Mesendoderm (in vitro differentiated cells): ENCODE measurements at regions not wholly inside any gene's neighbourhood (a gene's known extent, or its start where the extent isn't known, plus 50 kb on each side); places are given as distances from the start of the nearest gene placed in this dataset.

ENCODE experiments used
- DNase-seq: peaks from one replicate; pipeline ENCODE4 v3.0.0; 2013
- H2AK5ac ChIP-seq: 2 replicates; pipeline ENCODE4 v1.6.1; 2013; ENCODE audit warnings: low read length, inconsistent platforms
- H2BK120ac ChIP-seq: 2 replicates; pipeline ENCODE4 v1.6.1; 2013; ENCODE audit warnings: low read depth, mild to moderate bottlenecking, low read length, moderate library complexity, mixed read lengths
- H2BK15ac ChIP-seq: replicated peaks from 2 replicates; pipeline ENCODE4 v1.6.1; 2013; ENCODE audit warnings: low read depth, mild to moderate bottlenecking, moderate library complexity
- H2BK5ac ChIP-seq: 2 replicates; pipeline ENCODE4 v1.6.1; 2013; ENCODE audit warnings: low read length, inconsistent platforms
- H3K18ac ChIP-seq: 2 replicates; pipeline ENCODE4 v1.6.1; 2013; ENCODE audit warnings: mild to moderate bottlenecking, low read length, mixed read lengths
- H3K23ac ChIP-seq: one replicate; pipeline ENCODE4 v1.6.1; 2013; ENCODE audit warnings: low read length
- H3K27ac ChIP-seq: 2 replicates; pipeline ENCODE4 v1.5.1; 2013; ENCODE audit warnings: low read depth, mild to moderate bottlenecking, inconsistent platforms, low read length, moderate library complexity
- H3K27me3 ChIP-seq: 2 replicates; pipeline ENCODE4 v1.6.1; 2013; ENCODE audit warnings: low read length, control low read depth, mild to moderate bottlenecking, inconsistent platforms; ENCODE audit not compliant: insufficient read depth, poor library complexity
- H3K36me3 ChIP-seq: 2 replicates; pipeline ENCODE4 v1.6.1; 2013; ENCODE audit warnings: low read length, inconsistent platforms; ENCODE audit not compliant: control insufficient read depth, insufficient read depth
- H3K4ac ChIP-seq: one replicate; pipeline ENCODE4 v1.6.1; 2013; ENCODE audit warnings: low read depth, mild to moderate bottlenecking, low read length, moderate library complexity
- H3K4me1 ChIP-seq: 2 replicates; pipeline ENCODE4 v1.6.1; 2013; ENCODE audit warnings: low read depth, low read length, inconsistent platforms; ENCODE audit not compliant: control insufficient read depth
- H3K4me2 ChIP-seq: 2 replicates; pipeline ENCODE4 v1.6.1; 2013; ENCODE audit warnings: low read length
- H3K4me3 ChIP-seq: 2 replicates; pipeline ENCODE4 v1.5.1; 2013; ENCODE audit warnings: mild to moderate bottlenecking, low read length
- H3K56ac ChIP-seq: one replicate; pipeline ENCODE4 v1.6.1; 2013; ENCODE audit warnings: low read length
- H3K79me1 ChIP-seq: 2 replicates; pipeline ENCODE4 v1.6.1; 2013; ENCODE audit warnings: low read length, inconsistent platforms
- H3K79me2 ChIP-seq: 2 replicates; pipeline ENCODE4 v1.6.1; 2013; ENCODE audit warnings: mild to moderate bottlenecking, low read length; ENCODE audit not compliant: control insufficient read depth, insufficient read depth
- H3K9ac ChIP-seq: 2 replicates; pipeline ENCODE4 v1.6.1; 2013; ENCODE audit warnings: low read length, inconsistent platforms
- H4K5ac ChIP-seq: one replicate; pipeline ENCODE4 v1.6.1; 2013; ENCODE audit warnings: low read length
- H4K8ac ChIP-seq: one replicate; pipeline ENCODE4 v1.6.1; 2013; ENCODE audit warnings: low read depth, mild to moderate bottlenecking, control low read depth, low read length, moderate library complexity
- WGBS: extraction: QIAGEN DNeasy Blood & Tissue Kit; methylation state at CpG from one replicate; pipeline ENCODE4 v1.1.7; 2013; ENCODE audit warnings: low lambda C conversion rate, missing lambda C conversion rate; ENCODE audit not compliant: insufficient coverage; ENCODE audit errors: extremely low coverage; 5-methylcytosine and 5-hydroxymethylcytosine counted together

DNA sequence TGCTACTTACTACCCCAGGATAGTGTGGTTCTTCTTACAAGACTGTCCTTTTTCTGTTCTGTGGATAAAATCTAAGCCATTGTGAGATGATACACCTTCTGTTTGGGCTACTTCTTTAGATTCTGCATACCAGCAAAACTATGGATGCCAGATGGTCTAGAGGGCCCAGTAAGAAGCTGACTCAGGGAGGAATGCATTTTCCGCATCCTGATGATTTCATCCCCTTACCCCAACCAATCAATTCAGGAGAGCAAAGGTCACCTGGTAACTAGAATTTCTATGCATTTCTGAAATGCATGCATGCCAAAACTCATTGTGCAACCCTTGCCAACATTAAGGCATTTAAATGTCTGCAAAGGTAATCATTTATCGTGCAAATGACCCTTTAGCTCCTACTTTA, 285.7 kb upstream of the ZP4 start:
- Histone ChIP-seq H3K36me3 (no peaks in the 10 kb centered on the region), H3K4ac (no peak overlapping the region), H3K18ac (no peak overlapping the region), H3K4me2 (no peak overlapping the region), H3K4me1 (no peaks in the 10 kb centered on the region), H4K8ac (no peak overlapping the region), H3K23ac (no peak overlapping the region), H3K56ac (no peak overlapping the region), H2BK15ac (no peak overlapping the region), H4K5ac (no peak overlapping the region), H3K79me2 (no peaks in the 10 kb centered on the region), H3K79me1 (no peaks in the 10 kb centered on the region), H3K4me3 (no peak overlapping the region), H2BK5ac (no peak overlapping the region), H3K27me3 (no peaks in the 10 kb centered on the region), H2BK120ac (no peak overlapping the region), H2AK5ac (no peak overlapping the region), H3K27ac (no peak overlapping the region), H3K9ac (no peak overlapping the region)
- DNase-seq, result peak; percentile 46
- WGBS, result no CpG with 5 or more reads among the region's 2 CpGs

DNA sequence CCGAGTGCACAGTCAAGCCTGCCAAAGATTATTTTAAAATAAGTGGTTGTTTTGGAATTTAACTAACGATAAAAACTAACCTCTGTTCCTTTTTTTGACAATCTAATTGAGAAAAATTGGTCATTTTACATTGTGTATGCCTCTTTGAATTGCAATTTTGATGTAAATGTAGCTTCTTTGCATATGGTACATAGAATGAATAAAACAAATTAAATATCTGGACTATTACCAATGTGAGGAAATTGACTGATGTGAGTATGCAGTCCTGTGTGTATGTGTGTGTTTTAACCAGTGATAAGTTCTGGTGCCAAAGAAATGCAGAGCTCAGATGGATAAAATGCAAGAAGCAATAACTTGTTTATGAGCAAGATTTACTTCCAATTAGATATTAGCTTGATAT, 281.3 kb upstream of the ZP4 start:
- H3K4me1 ChIP-seq, result no peaks in the 10 kb centered on the region
- H3K23ac ChIP-seq, result no peak overlapping the region
- H3K27me3 ChIP-seq, result no peaks in the 10 kb centered on the region
- H2AK5ac ChIP-seq, result no peak overlapping the region
- H3K4me2 ChIP-seq, result no peak overlapping the region
- no peaks in the 10 kb centered on the region for H3K79me1 ChIP-seq
- H4K8ac ChIP-seq, result no peak overlapping the region
- no peak overlapping the region for H4K5ac ChIP-seq
- no peaks in the 10 kb centered on the region for H3K36me3 ChIP-seq
- DNase-seq, result no peak
- no peak overlapping the region for H3K4me3 ChIP-seq
- no peak overlapping the region for H3K9ac ChIP-seq
- no peak overlapping the region for H3K4ac ChIP-seq
- no peak overlapping the region for H2BK15ac ChIP-seq
- no peak overlapping the region for H3K18ac ChIP-seq
- H3K79me2 ChIP-seq, result no peaks in the 10 kb centered on the region
- no peak overlapping the region for H3K56ac ChIP-seq
- no peak overlapping the region for H3K27ac ChIP-seq
- H2BK120ac ChIP-seq, result no peak overlapping the region
- WGBS, result no CpG with 5 or more reads among the region's 2 CpGs
- no peak overlapping the region for H2BK5ac ChIP-seq

DNA sequence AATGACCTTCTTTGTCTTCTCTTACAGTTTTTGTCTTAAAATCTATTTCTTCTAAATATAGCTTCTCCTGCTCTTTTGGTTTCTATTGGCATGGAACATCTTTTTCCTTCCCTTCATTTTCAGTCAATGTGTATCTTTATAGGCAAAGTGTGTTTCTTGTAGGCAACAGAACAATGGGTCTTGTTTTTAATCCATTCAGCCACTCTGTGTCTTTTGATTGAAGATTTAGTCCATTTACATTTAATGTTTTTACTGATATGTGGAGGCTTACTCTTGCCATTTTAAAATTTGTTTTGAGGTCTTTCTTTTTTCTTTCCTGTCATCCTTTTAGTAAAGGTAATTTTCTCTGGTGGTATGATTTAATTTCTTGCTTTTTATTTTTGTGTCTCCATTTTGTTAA, 271.2 kb upstream of the ZP4 start:
- Histone ChIP-seq H2BK15ac (no peak overlapping the region), H3K4ac (no peak overlapping the region), H3K27ac (no peak overlapping the region), H3K4me1 (no peaks in the 10 kb centered on the region), H3K79me1 (no peaks in the 10 kb centered on the region), H3K27me3 (no peaks in the 10 kb centered on the region), H3K18ac (no peak overlapping the region), H3K9ac (no peak overlapping the region), H2BK120ac (no peak overlapping the region), H2BK5ac (no peak overlapping the region), H4K5ac (no peak overlapping the region), H3K4me3 (no peak overlapping the region), H3K79me2 (no peaks in the 10 kb centered on the region), H3K56ac (no peak overlapping the region), H3K36me3 (no peaks in the 10 kb centered on the region), H3K4me2 (no peak overlapping the region), H4K8ac (no peak overlapping the region), H3K23ac (no peak overlapping the region), H2AK5ac (no peak overlapping the region)
- DNase-seq, result no peak

DNA sequence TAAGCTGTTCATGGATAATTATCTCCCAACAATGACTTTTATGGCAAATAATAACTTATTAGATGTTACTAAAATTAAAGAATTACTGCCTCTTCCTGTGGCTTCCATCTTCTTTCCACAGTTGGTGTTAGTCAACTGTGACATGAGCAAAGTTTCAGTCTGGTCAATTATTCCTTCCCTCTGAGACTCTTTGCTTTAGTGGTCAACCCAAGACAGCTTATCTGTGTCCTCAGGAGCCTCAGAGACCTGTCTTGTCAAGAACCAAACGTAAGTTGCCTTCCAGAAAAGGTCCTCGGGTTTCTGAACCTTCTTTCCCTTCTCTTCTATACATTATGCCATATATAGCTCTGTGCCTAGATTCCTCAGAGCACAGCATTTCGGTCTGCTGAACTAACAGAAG, 263.2 kb upstream of the ZP4 start:
- H3K4me1 ChIP-seq, result no peaks in the 10 kb centered on the region
- no peaks in the 10 kb centered on the region for H3K79me1 ChIP-seq
- H3K23ac ChIP-seq, result no peak overlapping the region
- no peak overlapping the region for H4K8ac ChIP-seq
- no peak overlapping the region for H3K4me2 ChIP-seq
- no peak overlapping the region for H4K5ac ChIP-seq
- no peaks in the 10 kb centered on the region for H3K27me3 ChIP-seq
- no peak overlapping the region for H3K4ac ChIP-seq
- H2BK120ac ChIP-seq, result no peak overlapping the region
- no peak overlapping the region for H2BK15ac ChIP-seq
- H3K18ac ChIP-seq, result no peak overlapping the region
- H3K27ac ChIP-seq, result no peak overlapping the region
- no peak overlapping the region for H3K56ac ChIP-seq
- no CpG with 5 or more reads among the region's 3 CpGs for WGBS
- no peak for DNase-seq
- no peaks in the 10 kb centered on the region for H3K79me2 ChIP-seq
- no peaks in the 10 kb centered on the region for H3K36me3 ChIP-seq
- H3K9ac ChIP-seq, result no peak overlapping the region
- no peak overlapping the region for H2AK5ac ChIP-seq
- no peak overlapping the region for H2BK5ac ChIP-seq
- no peak overlapping the region for H3K4me3 ChIP-seq

DNA sequence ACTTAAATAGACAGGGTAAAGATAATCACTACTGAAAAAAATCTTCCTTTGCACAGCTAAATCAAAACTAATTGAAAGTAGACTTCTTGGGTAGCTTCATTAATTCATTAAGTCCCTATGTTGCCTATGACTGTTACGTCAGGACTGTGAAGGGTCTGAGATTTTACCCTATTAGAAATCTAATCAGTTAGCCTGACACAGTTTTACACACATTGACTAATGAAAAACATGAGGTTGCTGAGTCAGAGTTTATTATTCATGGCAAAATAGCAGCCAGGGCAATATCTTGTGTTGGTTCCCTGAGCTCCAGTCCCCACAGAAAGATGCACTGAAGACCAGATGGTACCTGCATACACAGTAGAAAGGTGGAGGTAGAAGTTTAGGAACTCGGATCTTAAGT, 262.5 kb upstream of the ZP4 start:
- no peak overlapping the region for H2AK5ac ChIP-seq
- H3K79me1 ChIP-seq, result no peaks in the 10 kb centered on the region
- H2BK120ac ChIP-seq, result no peak overlapping the region
- no peaks in the 10 kb centered on the region for H3K27me3 ChIP-seq
- DNase-seq, result no peak
- no peak overlapping the region for H3K4me2 ChIP-seq
- no peak overlapping the region for H3K56ac ChIP-seq
- no peak overlapping the region for H3K4me3 ChIP-seq
- no peak overlapping the region for H3K23ac ChIP-seq
- H2BK5ac ChIP-seq, result no peak overlapping the region
- no peak overlapping the region for H3K9ac ChIP-seq
- H4K8ac ChIP-seq, result no peak overlapping the region
- H3K79me2 ChIP-seq, result no peaks in the 10 kb centered on the region
- H4K5ac ChIP-seq, result no peak overlapping the region
- H3K4ac ChIP-seq, result no peak overlapping the region
- WGBS, result no CpG with 5 or more reads among the region's 2 CpGs
- no peak overlapping the region for H3K18ac ChIP-seq
- H3K27ac ChIP-seq, result no peak overlapping the region
- no peaks in the 10 kb centered on the region for H3K4me1 ChIP-seq
- H2BK15ac ChIP-seq, result no peak overlapping the region
- H3K36me3 ChIP-seq, result no peaks in the 10 kb centered on the region

DNA sequence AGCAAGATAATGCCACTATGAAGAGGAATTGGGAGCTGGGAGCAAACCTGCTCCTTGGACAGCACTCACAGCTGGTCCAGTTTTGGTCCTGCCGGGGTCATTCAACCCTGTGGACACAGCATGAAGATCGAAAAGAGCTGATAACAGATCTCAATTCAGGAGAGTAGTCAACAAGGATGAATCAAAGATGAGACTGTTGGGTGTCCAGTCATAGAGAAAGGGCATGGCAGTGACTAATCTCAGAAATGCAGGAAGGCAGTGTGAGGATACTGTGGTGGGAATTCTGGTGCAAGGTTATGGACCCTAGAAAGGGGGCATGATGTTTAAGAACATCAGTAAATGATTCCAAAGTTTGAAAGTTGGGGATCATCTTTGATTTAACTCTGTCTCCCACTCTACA, 261.4 kb upstream of the ZP4 start:
- H3K23ac ChIP-seq, result no peak overlapping the region
- H3K56ac ChIP-seq, result no peak overlapping the region
- H3K79me2 ChIP-seq, result no peaks in the 10 kb centered on the region
- no peak overlapping the region for H2BK120ac ChIP-seq
- no peak overlapping the region for H3K18ac ChIP-seq
- H2AK5ac ChIP-seq, result no peak overlapping the region
- no peak overlapping the region for H3K4me3 ChIP-seq
- H3K4me1 ChIP-seq, result no peaks in the 10 kb centered on the region
- H2BK15ac ChIP-seq, result no peak overlapping the region
- H3K27ac ChIP-seq, result no peak overlapping the region
- DNase-seq, result no peak
- no peaks in the 10 kb centered on the region for H3K36me3 ChIP-seq
- no peak overlapping the region for H2BK5ac ChIP-seq
- no peaks in the 10 kb centered on the region for H3K79me1 ChIP-seq
- no peaks in the 10 kb centered on the region for H3K27me3 ChIP-seq
- WGBS, result no CpG with 5 or more reads among the region's 2 CpGs
- no peak overlapping the region for H4K8ac ChIP-seq
- H3K4ac ChIP-seq, result no peak overlapping the region
- no peak overlapping the region for H3K9ac ChIP-seq
- no peak overlapping the region for H3K4me2 ChIP-seq
- no peak overlapping the region for H4K5ac ChIP-seq
